Umbilical cord (tissue), 1 donor: ENCODE measurements at regions not wholly inside any gene's neighbourhood (a gene's known extent, or its start where the extent isn't known, plus 50 kb on each side); places are given as distances from the start of the nearest gene placed in this dataset.

Source experiments
- DNase-seq: peaks from one replicate; pipeline ENCODE4 v3.0.0-alpha.2; 2015; ENCODE audit warnings: low spot score

GRCh38 chr9:38286357-38286756 is 106.1 kb upstream of the ALDH1B1 start:
- no peak for DNase-seq

- DNase-seq: no peak
Measured at GRCh38 chr9:38285236-38285635, 107.3 kb upstream of the ALDH1B1 start.

- DNase-seq: no peak
Measured at GRCh38 chr9:38284588-38285051, 107.9 kb upstream of the ALDH1B1 start.

GRCh38 chr9:38284039-38284575 is 108.4 kb upstream of the ALDH1B1 start:
- DNase-seq: no peak

GRCh38 chr9:38282756-38283155 is 109.7 kb upstream of the ALDH1B1 start:
- DNase-seq: no peak

GRCh38 chr9:38281917-38282316 is 110.6 kb upstream of the ALDH1B1 start:
- no peak for DNase-seq

GRCh38 chr9:38281196-38281595 is 111.3 kb upstream of the ALDH1B1 start:
- no peak for DNase-seq

GRCh38 chr9:38280251-38280800 is 112.2 kb upstream of the ALDH1B1 start:
- DNase-seq: no peak

- no peak for DNase-seq
Measured at GRCh38 chr9:38278931-38279679, 113.4 kb upstream of the ALDH1B1 start.

- no peak for DNase-seq
Measured at GRCh38 chr9:38278457-38278856, 114.0 kb upstream of the ALDH1B1 start.

GRCh38 chr9:38277601-38278200 is 114.8 kb upstream of the ALDH1B1 start:
- DNase-seq: peak; percentile 43

GRCh38 chr9:38276771-38277439 is 115.6 kb upstream of the ALDH1B1 start:
- no peak for DNase-seq

- DNase-seq: no peak
Measured at GRCh38 chr9:38274800-38275199, 117.7 kb upstream of the ALDH1B1 start.

GRCh38 chr9:38272710-38273109 is 119.8 kb upstream of the ALDH1B1 start:
- DNase-seq: no peak

GRCh38 chr9:38271666-38272241 is 120.7 kb upstream of the ALDH1B1 start:
- no peak for DNase-seq

GRCh38 chr9:38269775-38270174 is 122.7 kb upstream of the ALDH1B1 start:
- no peak for DNase-seq

- DNase-seq: peak; percentile 17
Measured at GRCh38 chr9:38263532-38263931, 129.0 kb upstream of the ALDH1B1 start.

- DNase-seq: no peak
Measured at GRCh38 chr9:38259519-38260218, 132.8 kb upstream of the ALDH1B1 start.

GRCh38 chr9:38259056-38259455 is 133.4 kb upstream of the ALDH1B1 start:
- no peak for DNase-seq

GRCh38 chr9:38257626-38258215 is 134.8 kb upstream of the ALDH1B1 start:
- DNase-seq: no peak

- no peak for DNase-seq
Measured at GRCh38 chr9:38256461-38256860, 136.0 kb upstream of the ALDH1B1 start.
